ENCODE measurements at regions not wholly inside any gene's neighbourhood (a gene's known extent, or its start where the extent isn't known, plus 50 kb on each side); places are given as distances from the start of the nearest gene placed in this dataset.
A peak's percentile ranks its signal among the peaks of the same experiment; 100 is the strongest.

DNA sequence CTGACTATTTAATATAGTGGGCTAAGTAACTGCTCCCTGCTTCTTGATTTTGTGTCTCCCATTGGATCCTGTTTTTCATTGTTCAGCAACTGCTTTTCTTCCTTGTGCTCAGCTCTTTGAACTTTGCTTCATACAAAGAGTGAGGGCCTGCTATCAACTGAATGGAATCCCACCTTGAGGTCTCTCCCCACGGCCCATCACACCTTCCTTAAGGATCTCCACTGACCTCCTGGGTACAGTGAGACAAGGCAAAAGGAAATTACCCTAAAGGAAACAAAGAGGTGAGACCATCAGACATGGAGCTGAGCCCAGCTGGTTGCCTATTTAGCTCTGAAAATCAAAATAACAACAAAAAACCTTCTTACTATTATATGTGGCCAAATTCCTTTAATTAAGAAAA lies 91.3 kb upstream of the RPL34 start:
- TF ChIP-seq, protein P1, sequence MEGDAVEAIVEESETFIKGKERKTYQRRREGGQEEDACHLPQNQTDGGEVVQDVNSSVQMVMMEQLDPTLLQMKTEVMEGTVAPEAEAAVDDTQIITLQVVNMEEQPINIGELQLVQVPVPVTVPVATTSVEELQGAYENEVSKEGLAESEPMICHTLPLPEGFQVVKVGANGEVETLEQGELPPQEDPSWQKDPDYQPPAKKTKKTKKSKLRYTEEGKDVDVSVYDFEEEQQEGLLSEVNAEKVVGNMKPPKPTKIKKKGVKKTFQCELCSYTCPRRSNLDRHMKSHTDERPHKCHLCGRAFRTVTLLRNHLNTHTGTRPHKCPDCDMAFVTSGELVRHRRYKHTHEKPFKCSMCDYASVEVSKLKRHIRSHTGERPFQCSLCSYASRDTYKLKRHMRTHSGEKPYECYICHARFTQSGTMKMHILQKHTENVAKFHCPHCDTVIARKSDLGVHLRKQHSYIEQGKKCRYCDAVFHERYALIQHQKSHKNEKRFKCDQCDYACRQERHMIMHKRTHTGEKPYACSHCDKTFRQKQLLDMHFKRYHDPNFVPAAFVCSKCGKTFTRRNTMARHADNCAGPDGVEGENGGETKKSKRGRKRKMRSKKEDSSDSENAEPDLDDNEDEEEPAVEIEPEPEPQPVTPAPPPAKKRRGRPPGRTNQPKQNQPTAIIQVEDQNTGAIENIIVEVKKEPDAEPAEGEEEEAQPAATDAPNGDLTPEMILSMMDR (IDR thresholded peaks at IDR 0.05; ENCODE audit: low read depth, low read length): no peak

DNA sequence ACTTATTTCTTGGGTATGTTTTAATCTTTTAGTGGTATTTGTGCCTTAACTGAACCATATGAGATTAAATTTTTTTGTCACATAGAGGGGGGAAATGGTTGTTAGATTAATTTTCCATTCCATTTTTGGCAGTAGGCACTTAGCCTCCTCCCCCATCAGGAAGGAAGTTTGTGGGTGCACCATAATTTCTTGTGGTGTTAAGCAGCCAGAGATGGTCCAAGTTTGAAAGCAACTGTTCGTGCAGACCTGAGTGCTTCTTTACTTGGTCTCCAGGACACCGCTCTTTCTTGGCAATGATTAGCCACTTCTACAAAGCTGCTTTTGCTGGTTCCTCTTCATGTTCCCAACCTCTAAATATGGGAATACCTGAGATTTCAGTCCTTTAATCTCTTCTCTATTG lies 92.7 kb upstream of the RPL34 start:
- no peak for DNase-seq (ENCODE audit: extremely low read depth, low read depth)
- TF ChIP-seq, protein P1 (IDR thresholded peaks at IDR 0.05; ENCODE audit: low read depth, low read length): no peak

More for the DNA sequence above, 91.3 kb upstream of the RPL34 start:
- no peak for DNase-seq (ENCODE audit: extremely low read depth, low read depth)

DNA sequence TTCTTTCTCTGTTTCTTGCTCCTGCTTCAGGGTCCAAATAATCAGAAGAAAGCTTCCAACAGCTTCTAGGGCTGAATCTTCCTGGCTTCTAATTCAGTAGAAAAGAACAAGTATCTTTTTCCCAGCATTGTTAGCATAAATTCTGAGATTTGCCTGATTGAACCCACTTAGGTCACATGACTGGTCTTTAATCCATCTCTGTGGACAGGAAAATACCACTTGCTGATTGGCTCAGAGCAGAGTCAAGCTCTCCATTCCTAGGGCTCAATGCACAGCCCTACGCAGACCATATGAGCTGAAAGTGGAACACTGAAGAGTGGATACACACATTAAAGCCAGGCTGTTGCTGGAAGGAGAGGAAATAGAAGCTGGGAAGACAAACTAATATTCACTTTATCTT lies 99.6 kb upstream of the RPL34 start:
- TF ChIP-seq, protein P1 (IDR thresholded peaks at IDR 0.05; ENCODE audit: low read depth, low read length): no peak

DNA sequence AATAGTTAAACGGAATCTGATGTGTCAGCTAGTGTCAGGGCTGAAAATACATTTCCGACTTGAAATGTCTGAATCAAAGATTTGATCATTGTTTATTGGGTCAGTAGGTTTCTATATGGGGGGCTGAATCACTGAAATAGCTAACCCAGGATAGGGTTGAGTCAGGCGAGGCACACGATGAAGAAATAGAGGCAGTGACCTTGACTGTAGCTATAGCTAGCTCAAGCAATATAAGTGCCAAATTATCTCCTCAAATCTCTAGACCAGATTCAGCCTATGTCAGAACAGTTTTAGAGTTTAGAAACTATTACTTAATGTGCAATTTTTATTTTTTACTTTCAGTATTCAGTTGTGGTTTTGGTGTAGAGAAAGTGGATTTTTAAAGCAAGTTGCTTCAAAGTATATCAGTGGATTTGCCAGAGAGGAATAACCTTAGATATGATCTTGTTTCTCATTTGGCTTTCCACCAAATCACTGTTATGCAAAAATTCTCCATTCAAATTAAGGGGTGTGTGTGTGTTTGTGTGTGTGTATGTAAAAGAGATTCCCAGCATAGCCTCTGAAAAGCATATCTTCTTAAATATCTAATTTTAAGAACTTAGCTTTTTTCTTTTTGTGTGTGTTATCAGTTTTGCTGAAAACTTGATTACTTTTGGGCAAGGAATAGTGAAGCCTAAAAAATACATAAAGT lies 100.3 kb upstream of the RPL34 start:
- TF ChIP-seq, protein P1 (IDR thresholded peaks at IDR 0.05; ENCODE audit: low read depth, low read length): no peak
- no peak for DNase-seq (ENCODE audit: extremely low read depth, low read depth)

More for the DNA sequence above, 99.6 kb upstream of the RPL34 start:
- DNase-seq (ENCODE audit: extremely low read depth, low read depth): no peak

DNA sequence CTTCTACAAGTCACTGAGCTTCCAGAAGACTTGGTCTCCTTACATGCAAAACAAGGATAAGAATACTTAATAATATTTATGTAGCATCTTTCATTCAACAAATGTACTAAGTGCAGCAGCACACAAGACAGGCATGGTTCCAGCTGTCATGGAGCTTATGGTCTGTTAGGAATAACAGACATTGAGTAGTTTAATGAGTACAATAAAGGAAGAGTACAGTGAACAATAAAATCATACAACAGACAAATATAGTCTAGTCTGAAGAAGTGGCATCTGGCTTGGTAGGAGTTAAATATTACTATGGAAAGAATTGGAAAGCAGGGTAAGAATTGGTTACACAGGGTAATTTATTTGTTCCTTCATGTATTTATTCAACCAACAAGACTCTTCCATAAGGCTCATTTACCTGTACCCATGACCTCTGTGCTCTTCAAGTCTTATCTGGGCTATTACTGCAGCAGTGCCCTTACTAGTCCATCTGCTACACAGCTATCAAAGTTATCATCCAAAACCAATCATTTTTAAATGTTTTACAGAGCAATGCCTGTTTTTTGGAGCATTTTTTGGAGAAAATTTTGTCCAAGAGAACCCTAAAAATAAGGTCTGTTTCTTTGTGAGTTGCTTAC lies 101.1 kb upstream of the RPL34 start:
- no peak for DNase-seq (ENCODE audit: extremely low read depth, low read depth)
- TF ChIP-seq, protein P1 (IDR thresholded peaks at IDR 0.05; ENCODE audit: low read depth, low read length): no peak

DNA sequence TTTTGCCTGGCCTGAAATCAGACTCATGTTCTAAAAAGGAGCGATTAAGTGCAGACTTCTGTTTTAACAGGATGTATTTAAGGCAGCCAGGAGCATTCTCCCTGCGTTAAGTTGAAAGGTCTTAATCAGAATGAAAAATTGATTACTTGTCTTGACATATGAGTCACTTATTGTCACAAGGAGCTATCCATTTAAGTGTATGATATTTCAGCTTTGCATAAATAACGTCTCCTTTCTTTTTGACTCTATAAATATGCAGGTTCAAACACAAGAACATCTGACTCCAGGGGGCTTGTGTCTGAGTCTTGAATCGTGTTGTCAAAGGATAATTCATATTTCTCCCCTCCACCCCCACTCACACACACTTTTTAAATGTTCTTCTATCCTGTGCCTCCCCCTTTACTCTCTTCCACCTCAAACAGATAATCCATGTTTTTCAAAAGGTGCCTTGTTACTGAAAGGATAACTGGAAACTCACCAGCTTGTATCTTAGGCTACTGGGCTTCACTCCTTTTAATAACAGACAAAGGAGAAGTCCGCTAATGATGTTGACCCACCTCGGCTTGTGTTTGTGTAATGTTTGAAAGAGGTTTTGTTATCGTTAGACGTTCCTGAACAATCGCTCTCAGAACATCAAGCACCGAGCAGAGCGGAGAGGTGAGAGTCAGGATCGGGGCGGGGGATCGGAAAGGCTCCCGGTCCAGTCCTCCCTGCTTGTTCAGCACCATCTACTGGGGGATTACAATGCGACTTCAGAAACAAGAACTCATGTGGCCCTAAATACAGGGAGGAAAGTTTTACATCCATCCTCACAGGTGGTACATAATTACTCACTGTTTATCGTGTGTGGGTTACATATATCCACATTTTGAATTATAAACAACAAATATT lies 107.5 kb upstream of the RPL34 start:
- TF ChIP-seq, protein P1 (IDR thresholded peaks at IDR 0.05; ENCODE audit: low read depth, low read length): peak; percentile 50
- peak; percentile 16 for DNase-seq (ENCODE audit: extremely low read depth, low read depth)

Measured in AG09319 (cell line).